ENCODE measurements at regions not wholly inside any gene's neighbourhood (a gene's known extent, or its start where the extent isn't known, plus 50 kb on each side); places are given as distances from the start of the nearest gene placed in this dataset.

GRCh38 chr1:238558746-238559145, 668.0 kb upstream of the ZP4 start:
- WGBS, 2 donors = 95 to 97% methylated on average over 2 of the region's 2 CpGs
- no peaks in the 10 kb centered on the region for H3K36me3 ChIP-seq

GRCh38 chr1:238558156-238558555, 667.4 kb upstream of the ZP4 start:
- no peaks in the 10 kb centered on the region for H3K27me3 ChIP-seq
- whole genome bisulfite sequencing, 2 donors = 69 to 72% methylated on average over 4 of the region's 4 CpGs
- TF ChIP-seq, protein P1, sequence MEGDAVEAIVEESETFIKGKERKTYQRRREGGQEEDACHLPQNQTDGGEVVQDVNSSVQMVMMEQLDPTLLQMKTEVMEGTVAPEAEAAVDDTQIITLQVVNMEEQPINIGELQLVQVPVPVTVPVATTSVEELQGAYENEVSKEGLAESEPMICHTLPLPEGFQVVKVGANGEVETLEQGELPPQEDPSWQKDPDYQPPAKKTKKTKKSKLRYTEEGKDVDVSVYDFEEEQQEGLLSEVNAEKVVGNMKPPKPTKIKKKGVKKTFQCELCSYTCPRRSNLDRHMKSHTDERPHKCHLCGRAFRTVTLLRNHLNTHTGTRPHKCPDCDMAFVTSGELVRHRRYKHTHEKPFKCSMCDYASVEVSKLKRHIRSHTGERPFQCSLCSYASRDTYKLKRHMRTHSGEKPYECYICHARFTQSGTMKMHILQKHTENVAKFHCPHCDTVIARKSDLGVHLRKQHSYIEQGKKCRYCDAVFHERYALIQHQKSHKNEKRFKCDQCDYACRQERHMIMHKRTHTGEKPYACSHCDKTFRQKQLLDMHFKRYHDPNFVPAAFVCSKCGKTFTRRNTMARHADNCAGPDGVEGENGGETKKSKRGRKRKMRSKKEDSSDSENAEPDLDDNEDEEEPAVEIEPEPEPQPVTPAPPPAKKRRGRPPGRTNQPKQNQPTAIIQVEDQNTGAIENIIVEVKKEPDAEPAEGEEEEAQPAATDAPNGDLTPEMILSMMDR (IDR thresholded peaks at IDR 0.05) = no peak
- intact Hi-C loops (cut with DNase I) = no loop called here
- no peak for ATAC-seq
- no peaks in the 10 kb centered on the region for H3K36me3 ChIP-seq
- peaks cover 0 to 14% (median 0%) of the 10 kb centered on the region in 11 donors for H3K9me3 ChIP-seq
- DNase-seq = no peak
- no peaks in the 10 kb centered on the region for H3K4me1 ChIP-seq
- no peak overlapping the region for H3K4me3 ChIP-seq
- H3K27ac ChIP-seq = no peak overlapping the region

More at GRCh38 chr1:238558746-238559145, 668.0 kb upstream of the ZP4 start:
- H3K4me3 ChIP-seq = no peak overlapping the region
- no peak for ATAC-seq
- no peaks in the 10 kb centered on the region for H3K4me1 ChIP-seq
- TF ChIP-seq, protein P1 (IDR thresholded peaks at IDR 0.05) = no peak
- intact Hi-C loops (cut with DNase I) = no loop called here
- no peak for DNase-seq
- no peaks in the 10 kb centered on the region for H3K27me3 ChIP-seq
- no peak overlapping the region for H3K27ac ChIP-seq
- peaks cover 0 to 14% (median 0%) of the 10 kb centered on the region in 11 donors for H3K9me3 ChIP-seq

GRCh38 chr1:238552271-238552670, 661.5 kb upstream of the ZP4 start:
- DNase-seq (no peak), ATAC-seq (no peak)
- Histone ChIP-seq H3K4me1 (no peaks in the 10 kb centered on the region), H3K4me3 (no peak overlapping the region), H3K9me3 (peaks cover 0 to 7% (median 0%) of the 10 kb centered on the region in 11 donors), H3K27me3 (no peaks in the 10 kb centered on the region), H3K27ac (no peak overlapping the region), H3K36me3 (no peaks in the 10 kb centered on the region)
- TF ChIP-seq, protein P1 (IDR thresholded peaks at IDR 0.05) = no peak
- WGBS, 2 donors = 63 to 71% methylated on average over 8 of the region's 8 CpGs
- intact Hi-C loops (cut with DNase I) = no loop called here

GRCh38 chr1:238549137-238549536, 658.4 kb upstream of the ZP4 start:
- DNase-seq (no peak), ATAC-seq (no peak)
- 66 to 81% methylated on average over 2 of the region's 2 CpGs for WGBS, 2 donors
- no peaks in the 10 kb centered on the region for H3K27me3 ChIP-seq
- intact Hi-C loops (cut with DNase I) = no loop called here
- peaks cover 0 to 25% (median 0%) of the 10 kb centered on the region in 11 donors for H3K9me3 ChIP-seq
- H3K4me3 ChIP-seq = no peak overlapping the region
- TF ChIP-seq, protein P1 (IDR thresholded peaks at IDR 0.05) = no peak
- H3K4me1 ChIP-seq = no peaks in the 10 kb centered on the region
- no peak overlapping the region for H3K27ac ChIP-seq
- no peaks in the 10 kb centered on the region for H3K36me3 ChIP-seq

All from heart right ventricle (tissue), 16 donors.